HepG2 (cell line): ENCODE measurements at regions not wholly inside any gene's neighbourhood (a gene's known extent, or its start where the extent isn't known, plus 50 kb on each side); places are given as distances from the start of the nearest gene placed in this dataset.
"Not testable (repeated sequence)": the region's sequence is repeated elsewhere in the genome, so short reads cannot be mapped to it uniquely, and the experiment has no call there.

Experiments
- ARID5B ChIP-seq: IDR thresholded peaks from 2 replicates; pipeline ENCODE4 v1.4.0; 2020; ENCODE audit warnings: mild to moderate bottlenecking, missing genetic modification reagents
- CTCF ChIP-seq: sonication (generic); formaldehyde crosslinking; IDR thresholded peaks from 2 replicates; pipeline ENCODE4 v1.5.0; 2020; ENCODE audit warnings: mild to moderate bottlenecking, missing genetic modification reagents, moderate library complexity
- GABPB1 ChIP-seq: IDR thresholded peaks from 2 replicates; pipeline ENCODE4 v1.6.1; 2016; ENCODE audit warnings: mild to moderate bottlenecking, missing genetic modification reagents, moderate library complexity, missing compliant biosample characterization
- HNRNPLL ChIP-seq: fragments of 200-400 bp; formaldehyde crosslinking; IDR thresholded peaks from 2 replicates; pipeline ENCODE4 v1.6.1; 2017; ENCODE audit warnings: mild to moderate bottlenecking, low read depth, low read length; ENCODE audit not compliant: poor library complexity, severe bottlenecking
- JUN ChIP-seq: sonication (generic); formaldehyde crosslinking; IDR thresholded peaks from 2 replicates; pipeline ENCODE4 v1.4.0; 2020; ENCODE audit warnings: mild to moderate bottlenecking, missing genetic modification reagents
- JUND ChIP-seq: sonication (generic); formaldehyde crosslinking; IDR thresholded peaks from 2 replicates; pipeline ENCODE4 v1.8.0; 2022; ENCODE audit warnings: mild to moderate bottlenecking, missing genetic modification reagents
- POLR2AphosphoS2 ChIP-seq: IDR thresholded peaks from 2 replicates; pipeline ENCODE4 v1.6.1; 2011; ENCODE audit warnings: low read depth, low read length, improper control_type of control experiment
- SUZ12 ChIP-seq: fragments of 150-350 bp; IDR thresholded peaks from 2 replicates; pipeline ENCODE4 v1.6.1; 2014; ENCODE audit warnings: low read depth, low read length
- USF2 ChIP-seq, 2 experiments: sonication (generic) in 1 of 2; formaldehyde crosslinking in 1 of 2; IDR thresholded peaks; 2 replicates each; pipeline versions ENCODE4 v1.5.1 to v1.6.1; 2011 to 2020; ENCODE audit warnings: borderline replicate concordance in 1 of 2, low read depth in 1 of 2, low read length in 1 of 2, mild to moderate bottlenecking in 1 of 2, missing genetic modification reagents in 1 of 2, moderate library complexity in 1 of 2
- ZFP91 ChIP-seq: sonication (generic); formaldehyde crosslinking; IDR thresholded peaks from 2 replicates; pipeline ENCODE4 v1.9.0; 2022; ENCODE audit warnings: missing genetic modification reagents, mild to moderate bottlenecking, borderline replicate concordance
- ZNF121 ChIP-seq: sonication (generic); formaldehyde crosslinking; IDR thresholded peaks from 2 replicates; pipeline ENCODE4 v1.5.0; 2020; ENCODE audit warnings: mild to moderate bottlenecking, missing genetic modification reagents
- ZNF354B ChIP-seq: sonication (generic); formaldehyde crosslinking; IDR thresholded peaks from 2 replicates; pipeline ENCODE4 v1.8.0; 2022; ENCODE audit warnings: mild to moderate bottlenecking, missing genetic modification reagents
- ZNF362 ChIP-seq: sonication (generic); formaldehyde crosslinking; IDR thresholded peaks from 2 replicates; pipeline ENCODE4 v1.4.0; 2020; ENCODE audit warnings: missing genetic modification reagents, mild to moderate bottlenecking, borderline replicate concordance
- ZSCAN29 ChIP-seq: sonication (generic); formaldehyde crosslinking; conservative IDR thresholded peaks from 2 replicates; pipeline ENCODE4 v1.4.0; 2020; ENCODE audit warnings: mild to moderate bottlenecking, missing genetic modification reagents

GRCh38 chr2:199185174-199185573 is 272.6 kb downstream of the SATB2 start:
- not testable (repeated sequence) for TF ChIP-seq JUN (CRISPR knock-in tag); ARID5B (CRISPR knock-in tag); JUND (CRISPR knock-in tag); ZSCAN29 (CRISPR knock-in tag); ZNF354B (CRISPR knock-in tag); GABPB1 (CRISPR knock-in tag); CTCF; USF2 (IDR thresholded peaks at IDR 0.05; ENCODE audit: low read depth, low read length); USF2 (CRISPR knock-in tag; IDR thresholded peaks at IDR 0.05; ENCODE audit: borderline replicate concordance); SUZ12; ZNF121 (CRISPR knock-in tag); ZFP91 (CRISPR knock-in tag); ZNF362 (CRISPR knock-in tag); POLR2AphosphoS2; HNRNPLL
